GM19099 (cell line): ENCODE measurements at regions not wholly inside any gene's neighbourhood (a gene's known extent, or its start where the extent isn't known, plus 50 kb on each side); places are given as distances from the start of the nearest gene placed in this dataset.

Experiments
- POLR2A ChIP-seq: IDR thresholded peaks from 3 replicates; pipeline ENCODE4 v1.6.1; 2011; ENCODE audit warnings: low read depth; ENCODE audit not compliant: insufficient read length; ENCODE audit errors: extremely low read depth

- TF ChIP-seq POLR2A = no peak
Observed at GRCh38 chr22:48664586-48664985, 1163.1 kb downstream of the BRD1 start.

GRCh38 chr22:48663297-48663696, 1164.4 kb downstream of the BRD1 start:
- no peak for TF ChIP-seq POLR2A

- TF ChIP-seq POLR2A = no peak
Observed at GRCh38 chr22:48662476-48663135, 1165.1 kb downstream of the BRD1 start.

GRCh38 chr22:48661984-48662383, 1165.7 kb downstream of the BRD1 start:
- no peak for TF ChIP-seq POLR2A

- no peak for TF ChIP-seq POLR2A
Observed at GRCh38 chr22:48660790-48661740, 1166.6 kb downstream of the BRD1 start.

- no peak for TF ChIP-seq POLR2A
Observed at GRCh38 chr22:48660104-48660789, 1167.4 kb downstream of the BRD1 start.

- no peak for TF ChIP-seq POLR2A
Observed at GRCh38 chr22:48659404-48659996, 1168.2 kb downstream of the BRD1 start.

GRCh38 chr22:48658871-48659270, 1168.8 kb downstream of the BRD1 start:
- no peak for TF ChIP-seq POLR2A

- TF ChIP-seq POLR2A = no peak
Observed at GRCh38 chr22:48658246-48658645, 1169.4 kb downstream of the BRD1 start.

GRCh38 chr22:48654492-48654891, 1173.2 kb downstream of the BRD1 start:
- no peak for TF ChIP-seq POLR2A

- no peak for TF ChIP-seq POLR2A
Observed at GRCh38 chr22:48653929-48654328, 1173.7 kb downstream of the BRD1 start.

GRCh38 chr22:48653306-48653705, 1174.4 kb downstream of the BRD1 start:
- TF ChIP-seq POLR2A = no peak

- TF ChIP-seq POLR2A = no peak
Observed at GRCh38 chr22:48652796-48653195, 1174.9 kb downstream of the BRD1 start.

- no peak for TF ChIP-seq POLR2A
Observed at GRCh38 chr22:48651981-48652538, 1175.6 kb downstream of the BRD1 start.

- TF ChIP-seq POLR2A = no peak
Observed at GRCh38 chr22:48651036-48651890, 1176.4 kb downstream of the BRD1 start.
